ENCODE measurements at regions not wholly inside any gene's neighbourhood (a gene's known extent, or its start where the extent isn't known, plus 50 kb on each side); places are given as distances from the start of the nearest gene placed in this dataset.

GRCh38 chr10:128870830-128871597, 596.0 kb upstream of the MGMT start:
- TF ChIP-seq CTCF (IDR thresholded peaks at IDR 0.05), result no peak
- TF ChIP-seq POLR2A (IDR thresholded peaks at IDR 0.05), result no peak
- TF ChIP-seq POLR2AphosphoS5 (IDR thresholded peaks at IDR 0.05; ENCODE audit: insufficient read depth in 1 of 2, low read depth in 1 of 2), result no peak
- Histone ChIP-seq H3K9me3 (no peaks in the 10 kb centered on the region), H3K27me3 (no peaks in the 10 kb centered on the region), H3K36me3 (no peaks in the 10 kb centered on the region), H3K4me3 (no peak overlapping the region), H3K4me1 (no peaks in the 10 kb centered on the region), H3K27ac (no peak overlapping the region)
- intact Hi-C loops (cut with DNase I), result no loop called here
- peak in 1 of 2 donors; percentile 78 for DNase-seq (ENCODE audit: extremely low spot score in 2 of 2)

GRCh38 chr10:128871671-128872231, 595.3 kb upstream of the MGMT start:
- intact Hi-C loops (cut with DNase I), result no loop called here
- H3K4me1 ChIP-seq, result peaks cover 4% of the 10 kb centered on the region
- TF ChIP-seq POLR2AphosphoS5 (IDR thresholded peaks at IDR 0.05; ENCODE audit: insufficient read depth in 1 of 2, low read depth in 1 of 2) (no peak), CTCF (IDR thresholded peaks at IDR 0.05) (no peak), POLR2A (IDR thresholded peaks at IDR 0.05) (no peak)
- no peaks in the 10 kb centered on the region for H3K36me3 ChIP-seq
- H3K9me3 ChIP-seq, result no peaks in the 10 kb centered on the region
- DNase-seq (ENCODE audit: extremely low spot score in 2 of 2), result peak in 1 of 2 donors; percentile 83
- H3K4me3 ChIP-seq, result no peak overlapping the region
- H3K27ac ChIP-seq, result no peak overlapping the region
- H3K27me3 ChIP-seq, result no peaks in the 10 kb centered on the region

GRCh38 chr10:128873411-128874054, 593.5 kb upstream of the MGMT start:
- intact Hi-C loops (cut with DNase I), result no loop called here
- no peak for DNase-seq (ENCODE audit: extremely low spot score in 2 of 2)
- H3K27me3 ChIP-seq, result no peaks in the 10 kb centered on the region
- H3K4me3 ChIP-seq, result no peak overlapping the region
- TF ChIP-seq POLR2A (IDR thresholded peaks at IDR 0.05), result no peak
- no peak for TF ChIP-seq CTCF (IDR thresholded peaks at IDR 0.05)
- TF ChIP-seq POLR2AphosphoS5 (IDR thresholded peaks at IDR 0.05; ENCODE audit: insufficient read depth in 1 of 2, low read depth in 1 of 2), result no peak
- H3K9me3 ChIP-seq, result no peaks in the 10 kb centered on the region
- H3K4me1 ChIP-seq, result peaks cover 5% of the 10 kb centered on the region
- H3K36me3 ChIP-seq, result no peaks in the 10 kb centered on the region
- no peak overlapping the region for H3K27ac ChIP-seq

GRCh38 chr10:128874331-128874730, 592.7 kb upstream of the MGMT start:
- intact Hi-C loops (cut with DNase I), result no loop called here
- H3K27me3 ChIP-seq, result no peaks in the 10 kb centered on the region
- H3K9me3 ChIP-seq, result no peaks in the 10 kb centered on the region
- H3K27ac ChIP-seq, result no peak overlapping the region
- TF ChIP-seq POLR2A (IDR thresholded peaks at IDR 0.05) (no peak), POLR2AphosphoS5 (IDR thresholded peaks at IDR 0.05; ENCODE audit: insufficient read depth in 1 of 2, low read depth in 1 of 2) (no peak), CTCF (IDR thresholded peaks at IDR 0.05) (no peak)
- peaks cover 5% of the 10 kb centered on the region for H3K4me1 ChIP-seq
- no peak for DNase-seq (ENCODE audit: extremely low spot score in 2 of 2)
- no peak overlapping the region for H3K4me3 ChIP-seq
- no peaks in the 10 kb centered on the region for H3K36me3 ChIP-seq
